ENCODE measurements at regions not wholly inside any gene's neighbourhood (a gene's known extent, or its start where the extent isn't known, plus 50 kb on each side); places are given as distances from the start of the nearest gene placed in this dataset.

DNA sequence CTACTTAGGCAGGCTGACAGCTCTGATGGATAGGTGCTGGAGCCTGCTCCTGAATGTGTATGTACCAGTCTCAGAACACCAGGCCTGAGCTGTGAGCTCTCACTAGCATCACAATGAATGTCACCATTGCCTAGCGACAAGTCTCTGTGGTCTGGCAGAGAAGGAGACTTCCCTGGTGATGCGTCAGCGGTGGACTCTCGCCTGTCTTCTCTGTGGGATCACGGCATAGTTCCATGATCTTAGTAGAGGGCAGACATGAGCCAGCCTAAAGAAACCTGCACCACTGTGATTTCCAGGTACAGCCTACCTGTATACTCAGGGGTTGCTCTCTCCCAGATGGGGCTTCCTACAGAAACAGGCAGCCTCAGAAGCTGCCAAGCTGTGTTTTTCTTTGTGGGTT is 699.2 kb upstream of the TSPY4 start:
- no peaks in the 10 kb centered on the region for H3K36me3 ChIP-seq (replicated peaks in 1 of 2; ENCODE audit: control insufficient read depth in 1 of 2, insufficient read depth in 2 of 2, low read length in 2 of 2)
- in situ Hi-C loops (cut with HindIII; ENCODE audit: extremely low pct_ligation_motif_present, low pct_unique_long_range_greater_than_20kb) (loop anchor here (25.0 kb wide), 1 partner anchor 99 kb away; no protein-coding TSS in a partner anchor), intact Hi-C loops (cut with micrococcal nuclease; ENCODE audit: unreplicated experiment) (no loop called here)
- no peaks in the 10 kb centered on the region for H4K20me1 ChIP-seq (ENCODE audit: insufficient read depth, low read length)
- BruUV-seq (replicated peaks) = no TSS peak
- H3K9ac ChIP-seq (ENCODE audit: insufficient read depth, low read depth, low read length) = no peak overlapping the region
- H3K27me3 ChIP-seq (ENCODE audit: control insufficient read depth in 1 of 2, insufficient read depth in 2 of 2, low read length in 2 of 2) = no peaks in the 10 kb centered on the region
- peaks cover 18% of the 10 kb centered on the region; the same call in 1 of the 2 replicates for H3K9me3 ChIP-seq (ENCODE audit: low read length)
- ChIA-PET CTCF (ENCODE audit: low intra/inter-chr PET ratio, low total read pairs) (no interaction called here), POLR2A (no interaction called here)
- no peak overlapping the region for H3K4me2 ChIP-seq (ENCODE audit: low read depth, low read length)
- no peak overlapping the region for H3K4me3 ChIP-seq (replicated peaks in 1 of 3; ENCODE audit: insufficient read depth in 1 of 3, low read depth in 2 of 3, low read length in 3 of 3)
- H3K79me2 ChIP-seq (ENCODE audit: insufficient read depth, low read length) = no peaks in the 10 kb centered on the region
- DNase-seq (ENCODE audit: low spot score) = no peak
- ATAC-seq = no peak
- FAIRE-seq = no peak
- WGBS (ENCODE audit: low lambda C conversion rate) = no CpG with 5 or more reads among the region's 5 CpGs
- H3K4me1 ChIP-seq (ENCODE audit: insufficient read depth, low read length) = no peaks in the 10 kb centered on the region
- H2AFZ ChIP-seq (ENCODE audit: low read length) = no peak overlapping the region
- H3K27ac ChIP-seq (ENCODE audit: extremely low read length, insufficient read depth, low read length) = no peak overlapping the region
- TF ChIP-seq ZFP91 (CRISPR knock-in tag; IDR thresholded peaks at IDR 0.05; ENCODE audit: borderline replicate concordance) = no peak
- TF ChIP-seq ZBTB10 (CRISPR knock-in tag; IDR thresholded peaks at IDR 0.05; ENCODE audit: borderline replicate concordance) = no peak
- TF ChIP-seq POGK (CRISPR knock-in tag; conservative IDR thresholded peaks at IDR 0.05) = no peak
- no peak for TF ChIP-seq ZEB1 (IDR thresholded peaks at IDR 0.05; ENCODE audit: insufficient replicate concordance, low read depth)
- TF ChIP-seq ZSCAN31 (CRISPR knock-in tag; IDR thresholded peaks at IDR 0.05; ENCODE audit: low read depth) = no peak
- TF ChIP-seq AGO2 (optimal IDR thresholded peaks at IDR 0.05; ENCODE audit: low read depth, low read length) = no peak
- no peak for TF ChIP-seq MED1 (CRISPR knock-in tag; IDR thresholded peaks at IDR 0.05)
- no peak for TF ChIP-seq PRMT3 (CRISPR knock-in tag; IDR thresholded peaks at IDR 0.05; ENCODE audit: borderline replicate concordance, low read depth)
- TF ChIP-seq ATM (IDR thresholded peaks at IDR 0.05; ENCODE audit: borderline replicate concordance) = no peak
- no peak for TF ChIP-seq GFI1 (CRISPR knock-in tag; IDR thresholded peaks at IDR 0.05; ENCODE audit: borderline replicate concordance)
- TF ChIP-seq TP53 (CRISPR knock-in tag; conservative IDR thresholded peaks at IDR 0.05) = no peak
- no peak for TF ChIP-seq CTCF (CRISPR knock-in tag; IDR thresholded peaks at IDR 0.05)
- TF ChIP-seq ZNF510 (CRISPR knock-in tag; IDR thresholded peaks at IDR 0.05; ENCODE audit: low read depth) = no peak

Data from HepG2 (cell line).